GM13976 (cell line): ENCODE measurements at regions not wholly inside any gene's neighbourhood (a gene's known extent, or its start where the extent isn't known, plus 50 kb on each side); places are given as distances from the start of the nearest gene placed in this dataset.

Experiments used
- DNase-seq: peaks from one replicate; pipeline ENCODE4 v3.0.0; 2012; ENCODE audit warnings: low spot score
- in situ Hi-C: fragments of 300-500 bp; cut with MboI; formaldehyde crosslinking; loops from one replicate; pipeline ENCODE4 v1.12.0; 2022; ENCODE audit warnings: low sequenced_read_pairs, mixed read lengths, inconsistent platforms; ENCODE audit not compliant: unreplicated experiment
- TF ChIP-seq, protein P1 (sequence below): IDR thresholded peaks from 2 replicates; pipeline ENCODE4 v1.5.1; 2012; ENCODE audit warnings: borderline replicate concordance, mild to moderate bottlenecking; ENCODE audit not compliant: insufficient read depth; ENCODE audit errors: extremely low read depth, missing control alignments, control extremely low read depth

DNA sequence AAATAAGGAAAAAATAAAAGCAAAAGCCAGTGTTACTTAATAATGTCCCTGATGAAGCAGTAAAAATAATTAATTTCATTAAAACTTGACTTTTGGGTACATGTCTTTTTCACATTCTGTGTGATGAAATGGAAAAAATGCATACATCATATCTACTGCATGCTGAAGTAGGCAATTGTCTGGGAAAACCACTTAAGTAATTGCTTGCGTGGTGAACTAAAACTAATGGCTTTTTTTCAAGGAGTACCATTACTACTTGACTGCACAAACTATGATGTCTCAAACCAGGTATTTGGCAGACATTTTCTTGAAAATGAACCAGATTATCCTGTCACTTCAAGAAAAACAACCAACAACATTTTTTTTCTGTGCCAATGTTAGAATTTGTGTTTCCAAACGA lies 91.3 kb upstream of the AKIRIN2 start:
- DNase-seq = no peak
- in situ Hi-C loops = no loop called here
- TF ChIP-seq, protein P1, sequence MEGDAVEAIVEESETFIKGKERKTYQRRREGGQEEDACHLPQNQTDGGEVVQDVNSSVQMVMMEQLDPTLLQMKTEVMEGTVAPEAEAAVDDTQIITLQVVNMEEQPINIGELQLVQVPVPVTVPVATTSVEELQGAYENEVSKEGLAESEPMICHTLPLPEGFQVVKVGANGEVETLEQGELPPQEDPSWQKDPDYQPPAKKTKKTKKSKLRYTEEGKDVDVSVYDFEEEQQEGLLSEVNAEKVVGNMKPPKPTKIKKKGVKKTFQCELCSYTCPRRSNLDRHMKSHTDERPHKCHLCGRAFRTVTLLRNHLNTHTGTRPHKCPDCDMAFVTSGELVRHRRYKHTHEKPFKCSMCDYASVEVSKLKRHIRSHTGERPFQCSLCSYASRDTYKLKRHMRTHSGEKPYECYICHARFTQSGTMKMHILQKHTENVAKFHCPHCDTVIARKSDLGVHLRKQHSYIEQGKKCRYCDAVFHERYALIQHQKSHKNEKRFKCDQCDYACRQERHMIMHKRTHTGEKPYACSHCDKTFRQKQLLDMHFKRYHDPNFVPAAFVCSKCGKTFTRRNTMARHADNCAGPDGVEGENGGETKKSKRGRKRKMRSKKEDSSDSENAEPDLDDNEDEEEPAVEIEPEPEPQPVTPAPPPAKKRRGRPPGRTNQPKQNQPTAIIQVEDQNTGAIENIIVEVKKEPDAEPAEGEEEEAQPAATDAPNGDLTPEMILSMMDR = no peak

DNA sequence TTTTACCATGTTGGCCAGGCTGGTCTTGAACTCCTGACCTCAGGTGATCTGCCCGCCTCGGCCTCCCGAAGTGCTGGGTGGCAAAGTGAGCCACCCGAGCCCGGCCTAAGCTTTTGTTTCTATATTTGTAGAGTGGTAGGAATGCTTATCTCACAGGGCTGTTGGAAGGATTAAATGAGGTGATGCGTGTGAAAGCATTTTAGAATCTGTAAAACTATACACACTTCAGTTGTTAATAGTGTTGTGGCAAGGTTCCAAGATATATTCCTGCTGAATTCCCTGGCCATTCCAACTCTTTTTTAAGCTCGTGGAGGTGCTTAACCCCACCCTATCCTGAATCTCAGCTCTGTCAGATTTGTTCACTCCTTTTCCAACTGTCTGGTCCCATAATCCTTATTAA lies 89.9 kb upstream of the AKIRIN2 start:
- TF ChIP-seq, protein P1 = no peak
- DNase-seq = no peak
- in situ Hi-C loops = no loop called here

DNA sequence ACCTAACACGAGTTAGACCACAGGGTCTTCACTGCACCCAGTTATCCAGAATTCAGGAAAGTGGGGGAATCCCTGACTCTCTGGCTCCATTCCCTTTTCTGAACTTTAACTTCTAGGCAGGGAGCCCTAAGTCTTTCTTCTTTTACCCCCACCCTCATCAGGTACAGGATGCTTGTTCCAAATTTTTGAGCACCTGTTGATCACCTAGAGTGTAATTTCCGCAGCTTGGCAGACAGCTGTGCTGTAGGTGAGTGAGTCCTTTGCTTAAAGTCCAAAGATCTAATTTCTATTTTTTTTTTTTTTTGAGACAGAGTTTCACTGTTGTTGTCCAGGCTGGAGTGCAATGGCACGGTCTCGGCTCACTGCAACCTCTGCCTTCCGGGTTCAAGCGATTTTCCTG lies 89.5 kb upstream of the AKIRIN2 start:
- TF ChIP-seq, protein P1 = no peak
- DNase-seq = no peak
- in situ Hi-C loops = no loop called here

DNA sequence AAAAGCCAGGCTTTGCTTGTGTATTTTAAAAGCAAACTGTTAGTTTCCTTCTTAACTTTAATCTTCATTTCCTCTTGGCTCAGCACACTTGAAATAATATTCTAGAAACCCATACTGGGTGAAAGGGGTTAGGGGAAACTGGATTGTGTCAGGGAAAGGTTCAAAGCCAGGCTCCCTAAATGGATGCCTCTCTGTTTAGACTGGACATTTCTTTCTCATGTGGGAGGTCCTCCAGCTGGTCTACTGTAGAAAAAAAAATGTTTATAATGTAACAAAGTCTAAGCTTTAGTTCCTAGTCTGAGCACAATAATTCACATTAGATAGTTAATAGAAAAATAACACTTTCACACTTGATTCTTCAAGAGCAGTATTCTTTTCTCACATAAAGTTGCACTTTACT lies 89.0 kb upstream of the AKIRIN2 start:
- in situ Hi-C loops = no loop called here
- TF ChIP-seq, protein P1 = no peak
- no peak for DNase-seq

DNA sequence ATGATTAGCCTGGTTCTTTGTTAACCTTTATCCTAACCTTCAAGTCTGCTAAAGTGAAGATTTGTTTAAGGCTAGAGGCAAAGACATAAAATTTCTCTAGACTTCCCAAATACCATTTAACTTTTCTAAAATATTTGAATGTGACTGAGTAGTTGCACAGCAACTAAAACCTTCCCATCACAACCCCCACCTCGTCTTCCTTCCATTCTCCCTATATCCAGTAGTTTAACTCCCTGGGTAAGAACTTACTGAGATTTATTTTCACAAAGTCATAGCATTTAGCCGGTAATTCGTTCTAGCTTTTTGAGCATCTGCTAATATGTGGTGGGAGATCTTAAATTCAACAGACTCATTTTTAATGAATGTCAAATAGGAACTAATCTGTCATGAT lies 87.9 kb upstream of the AKIRIN2 start:
- DNase-seq = no peak
- TF ChIP-seq, protein P1 = no peak
- in situ Hi-C loops = no loop called here

DNA sequence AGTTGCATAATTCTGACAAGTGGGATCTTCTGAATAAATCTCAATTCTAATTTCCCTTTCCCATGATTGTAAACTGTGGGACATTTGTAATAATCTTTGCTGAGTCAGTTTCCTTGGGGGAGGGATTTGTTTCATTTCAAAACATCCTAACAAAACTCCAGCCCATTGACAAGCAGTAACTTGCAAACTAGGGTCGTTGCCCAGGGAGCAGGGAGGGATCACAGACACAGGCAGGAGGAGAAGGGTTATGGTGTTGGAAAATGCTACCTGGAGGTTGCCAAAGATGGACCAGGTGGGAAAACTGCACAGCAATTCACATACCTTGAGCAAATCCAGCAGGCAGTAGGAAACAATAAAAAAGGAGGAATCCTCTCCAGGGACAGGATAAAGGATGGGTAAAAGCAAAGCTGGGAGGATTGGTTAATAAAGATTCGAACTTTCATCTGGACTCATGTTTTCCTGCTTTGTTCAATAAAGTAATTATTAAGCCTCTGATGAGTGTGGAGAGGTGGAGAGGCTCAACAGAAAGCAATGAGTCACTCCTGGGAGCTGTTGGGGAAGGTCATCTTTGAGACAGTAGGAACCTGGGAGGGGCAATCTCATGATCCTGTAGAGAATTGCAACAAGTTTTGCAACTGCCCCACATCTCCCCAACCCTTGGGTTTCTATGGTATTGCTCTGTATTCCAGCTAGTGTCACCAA lies 87.3 kb upstream of the AKIRIN2 start:
- TF ChIP-seq, protein P1 = no peak
- DNase-seq = no peak
- in situ Hi-C loops = no loop called here
